HL-60 (cell line): ENCODE measurements at regions not wholly inside any gene's neighbourhood (a gene's known extent, or its start where the extent isn't known, plus 50 kb on each side); places are given as distances from the start of the nearest gene placed in this dataset.
A peak's percentile ranks its signal among the peaks of the same experiment; 100 is the strongest.
"Not testable (repeated sequence)": the region's sequence is repeated elsewhere in the genome, so short reads cannot be mapped to it uniquely, and the experiment has no call there.

Experiments
- DNase-seq, 2 experiments: peaks; one replicate each; pipeline ENCODE4 v3.0.0-alpha.2; 2010 to 2020; ENCODE audit warnings: low read depth in 1 of 2, low spot score in 1 of 2
- H3K27ac ChIP-seq: fragments of 250-450 bp; sonication (Bioruptor Pico); replicated peaks from 2 replicates; pipeline ENCODE4 v1.5.1; 2020; ENCODE audit warnings: mild to moderate bottlenecking, moderate library complexity
- H3K27me3 ChIP-seq: fragments of 250-450 bp; sonication (Bioruptor Pico); 2 replicates; pipeline ENCODE4 v1.5.1; 2021; ENCODE audit warnings: mild to moderate bottlenecking, moderate library complexity; ENCODE audit not compliant: insufficient read depth, poor library complexity, severe bottlenecking
- H3K4me3 ChIP-seq: replicated peaks from 2 replicates; pipeline ENCODE4 v1.5.1; 2011; ENCODE audit warnings: mild to moderate bottlenecking, control low read depth, low read length; ENCODE audit not compliant: insufficient read depth
- GABPA ChIP-seq: IDR thresholded peaks from 2 replicates; pipeline ENCODE4 v1.6.1; 2012; ENCODE audit warnings: low read depth
- POLR2AphosphoS5 ChIP-seq: IDR thresholded peaks from 2 replicates; pipeline ENCODE4 v1.6.1; 2012; ENCODE audit warnings: low read depth
- SPI1 ChIP-seq: IDR thresholded peaks from 2 replicates; pipeline ENCODE4 v1.6.1; 2012; ENCODE audit warnings: low read depth, mild to moderate bottlenecking, borderline replicate concordance
- TF ChIP-seq, protein P1 (sequence below): IDR thresholded peaks from 2 replicates; pipeline ENCODE4 v1.6.1; 2012; ENCODE audit warnings: low read depth; ENCODE audit not compliant: insufficient replicate concordance
- TF ChIP-seq, protein P2 (sequence below): IDR thresholded peaks from one replicate; pipeline ENCODE4 v1.5.1; 2011; ENCODE audit warnings: low read length, control low read depth, inconsistent platforms; ENCODE audit not compliant: insufficient read depth

DNA sequence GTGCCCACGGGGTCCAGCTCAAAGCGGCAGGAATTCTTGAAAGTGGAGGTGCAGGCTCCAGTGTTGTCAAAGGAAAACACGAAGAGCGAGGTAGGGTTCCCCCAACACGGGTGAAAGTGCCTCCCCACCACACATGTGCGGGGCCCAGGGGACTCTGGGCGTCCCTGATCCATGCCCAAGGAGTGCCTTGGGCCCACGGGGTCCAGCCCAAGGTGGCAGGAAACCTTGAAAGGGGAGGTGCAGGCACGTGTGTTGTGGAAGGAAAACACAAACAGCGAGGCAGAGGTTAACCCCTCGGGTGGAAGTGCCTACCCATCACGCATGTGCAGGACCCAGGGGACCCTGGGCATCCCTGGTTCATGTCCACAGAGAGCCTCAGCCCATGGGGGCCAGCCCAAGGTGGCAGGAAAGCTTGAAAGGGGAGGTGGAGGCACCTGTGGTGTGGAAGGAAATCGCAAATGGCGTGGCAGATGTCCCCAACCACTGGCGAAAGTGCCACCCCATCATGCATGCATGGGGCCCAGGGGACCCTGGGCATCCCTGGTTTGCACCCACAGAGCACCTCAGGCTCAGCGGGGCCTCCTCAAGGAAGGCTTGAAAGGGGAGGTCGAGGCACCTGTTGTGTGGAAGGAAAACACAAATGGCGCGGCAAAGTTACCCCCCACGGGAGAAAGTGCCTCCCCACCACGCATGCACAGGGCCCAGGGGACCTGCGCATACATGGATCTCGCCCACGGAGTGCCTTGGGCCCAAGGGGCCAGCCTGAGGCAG lies 584.6 kb downstream of the ALG10 start:
- no peaks in the 10 kb centered on the region for H3K27me3 ChIP-seq
- DNase-seq, result no peak
- no peak overlapping the region for H3K4me3 ChIP-seq
- H3K27ac ChIP-seq, result no peak overlapping the region
- TF ChIP-seq GABPA, result no peak

DNA sequence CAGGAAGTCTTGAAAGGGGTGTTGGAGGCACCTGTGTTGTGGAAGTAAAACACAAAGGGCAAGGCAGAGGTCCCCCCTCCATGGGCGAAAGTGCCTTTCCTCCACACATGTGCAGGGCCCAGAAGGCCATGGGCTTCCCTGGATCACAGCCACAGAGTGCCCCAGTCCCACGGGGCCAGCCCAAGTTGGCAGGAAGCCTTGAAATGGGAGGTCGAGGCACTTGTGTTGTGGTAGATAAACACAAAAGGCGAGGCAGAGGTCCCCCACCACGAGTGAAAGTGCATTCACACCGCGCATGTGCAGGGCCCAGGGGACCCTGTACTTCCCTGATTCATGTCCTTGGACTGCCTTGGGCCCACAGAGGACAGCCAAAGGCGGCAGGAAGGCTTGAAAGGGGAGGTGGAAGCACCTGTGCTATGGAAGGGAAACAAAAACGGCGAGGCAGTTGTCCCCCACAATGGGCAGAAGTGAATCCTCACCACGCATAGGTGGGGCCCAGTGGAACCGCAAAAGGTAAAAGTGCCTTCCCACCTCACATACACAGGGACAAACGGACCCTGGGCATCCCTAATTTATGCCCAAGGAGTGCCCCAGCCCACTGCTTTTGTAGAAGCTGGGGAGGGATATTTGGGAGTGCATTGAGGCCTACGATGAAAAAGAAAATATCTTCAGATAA lies 585.4 kb downstream of the ALG10 start:
- TF ChIP-seq, protein P1, sequence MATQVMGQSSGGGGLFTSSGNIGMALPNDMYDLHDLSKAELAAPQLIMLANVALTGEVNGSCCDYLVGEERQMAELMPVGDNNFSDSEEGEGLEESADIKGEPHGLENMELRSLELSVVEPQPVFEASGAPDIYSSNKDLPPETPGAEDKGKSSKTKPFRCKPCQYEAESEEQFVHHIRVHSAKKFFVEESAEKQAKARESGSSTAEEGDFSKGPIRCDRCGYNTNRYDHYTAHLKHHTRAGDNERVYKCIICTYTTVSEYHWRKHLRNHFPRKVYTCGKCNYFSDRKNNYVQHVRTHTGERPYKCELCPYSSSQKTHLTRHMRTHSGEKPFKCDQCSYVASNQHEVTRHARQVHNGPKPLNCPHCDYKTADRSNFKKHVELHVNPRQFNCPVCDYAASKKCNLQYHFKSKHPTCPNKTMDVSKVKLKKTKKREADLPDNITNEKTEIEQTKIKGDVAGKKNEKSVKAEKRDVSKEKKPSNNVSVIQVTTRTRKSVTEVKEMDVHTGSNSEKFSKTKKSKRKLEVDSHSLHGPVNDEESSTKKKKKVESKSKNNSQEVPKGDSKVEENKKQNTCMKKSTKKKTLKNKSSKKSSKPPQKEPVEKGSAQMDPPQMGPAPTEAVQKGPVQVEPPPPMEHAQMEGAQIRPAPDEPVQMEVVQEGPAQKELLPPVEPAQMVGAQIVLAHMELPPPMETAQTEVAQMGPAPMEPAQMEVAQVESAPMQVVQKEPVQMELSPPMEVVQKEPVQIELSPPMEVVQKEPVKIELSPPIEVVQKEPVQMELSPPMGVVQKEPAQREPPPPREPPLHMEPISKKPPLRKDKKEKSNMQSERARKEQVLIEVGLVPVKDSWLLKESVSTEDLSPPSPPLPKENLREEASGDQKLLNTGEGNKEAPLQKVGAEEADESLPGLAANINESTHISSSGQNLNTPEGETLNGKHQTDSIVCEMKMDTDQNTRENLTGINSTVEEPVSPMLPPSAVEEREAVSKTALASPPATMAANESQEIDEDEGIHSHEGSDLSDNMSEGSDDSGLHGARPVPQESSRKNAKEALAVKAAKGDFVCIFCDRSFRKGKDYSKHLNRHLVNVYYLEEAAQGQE, result no peak
- no peak for TF ChIP-seq SPI1
- no peak for TF ChIP-seq POLR2AphosphoS5
- TF ChIP-seq GABPA, result no peak
- TF ChIP-seq, protein P2, sequence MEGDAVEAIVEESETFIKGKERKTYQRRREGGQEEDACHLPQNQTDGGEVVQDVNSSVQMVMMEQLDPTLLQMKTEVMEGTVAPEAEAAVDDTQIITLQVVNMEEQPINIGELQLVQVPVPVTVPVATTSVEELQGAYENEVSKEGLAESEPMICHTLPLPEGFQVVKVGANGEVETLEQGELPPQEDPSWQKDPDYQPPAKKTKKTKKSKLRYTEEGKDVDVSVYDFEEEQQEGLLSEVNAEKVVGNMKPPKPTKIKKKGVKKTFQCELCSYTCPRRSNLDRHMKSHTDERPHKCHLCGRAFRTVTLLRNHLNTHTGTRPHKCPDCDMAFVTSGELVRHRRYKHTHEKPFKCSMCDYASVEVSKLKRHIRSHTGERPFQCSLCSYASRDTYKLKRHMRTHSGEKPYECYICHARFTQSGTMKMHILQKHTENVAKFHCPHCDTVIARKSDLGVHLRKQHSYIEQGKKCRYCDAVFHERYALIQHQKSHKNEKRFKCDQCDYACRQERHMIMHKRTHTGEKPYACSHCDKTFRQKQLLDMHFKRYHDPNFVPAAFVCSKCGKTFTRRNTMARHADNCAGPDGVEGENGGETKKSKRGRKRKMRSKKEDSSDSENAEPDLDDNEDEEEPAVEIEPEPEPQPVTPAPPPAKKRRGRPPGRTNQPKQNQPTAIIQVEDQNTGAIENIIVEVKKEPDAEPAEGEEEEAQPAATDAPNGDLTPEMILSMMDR, result no peak
- H3K27me3 ChIP-seq, result no peaks in the 10 kb centered on the region
- no peak for DNase-seq

DNA sequence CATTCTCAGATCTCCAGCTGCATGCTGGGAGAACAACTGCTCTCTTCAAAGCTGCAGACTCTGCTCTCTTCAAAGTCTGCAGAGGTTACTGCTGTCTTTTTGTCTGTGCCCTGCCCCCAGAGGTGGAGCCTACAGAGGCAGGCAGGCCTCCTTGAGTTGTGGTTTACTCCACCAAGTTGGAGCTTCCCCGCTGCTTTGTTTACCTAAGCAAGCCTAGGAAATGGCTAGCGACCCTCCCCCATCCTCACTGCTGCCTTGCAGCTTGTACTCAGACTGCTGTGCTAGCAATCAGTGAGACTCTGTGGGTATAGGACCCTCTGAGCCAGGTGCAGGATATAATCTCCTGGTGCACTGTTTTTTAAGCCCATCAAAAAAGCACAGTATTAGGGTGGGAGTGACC lies 591.7 kb downstream of the ALG10 start:
- H3K4me3 ChIP-seq, DNase-seq, H3K27me3 ChIP-seq, H3K27ac ChIP-seq: not testable (repeated sequence)

More for the DNA sequence above, 585.4 kb downstream of the ALG10 start:
- Histone ChIP-seq H3K27ac (no peak overlapping the region), H3K4me3 (no peak overlapping the region)

DNA sequence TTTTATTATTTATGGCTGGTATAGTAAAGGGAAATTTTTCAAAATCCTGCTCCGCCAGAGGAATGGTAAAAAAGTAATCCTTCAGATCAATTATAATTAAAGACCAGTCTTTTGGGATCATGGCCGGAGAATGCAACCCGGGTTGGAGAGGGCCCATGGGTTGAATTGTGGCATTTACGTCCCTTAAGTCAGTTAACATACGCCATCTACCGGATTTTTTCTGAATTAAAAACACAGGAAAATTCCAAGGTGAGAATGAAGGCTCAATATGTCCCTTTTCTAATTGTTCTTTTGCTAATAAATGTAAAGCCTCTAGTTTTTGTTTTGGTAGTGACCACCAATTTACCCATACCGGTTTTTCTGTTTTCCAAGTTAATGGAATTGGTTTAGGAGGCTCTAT lies 602.8 kb downstream of the ALG10 start:
- TF ChIP-seq GABPA (no peak), SPI1 (no peak), POLR2AphosphoS5 (no peak)
- TF ChIP-seq, protein P2, result no peak
- TF ChIP-seq, protein P1, result no peak
- DNase-seq, result peak in 1 of 2 experiments; percentile 4

More for the DNA sequence above, 602.8 kb downstream of the ALG10 start:
- Histone ChIP-seq H3K4me3 (no peak overlapping the region), H3K27ac (no peak overlapping the region), H3K27me3 (no peaks in the 10 kb centered on the region)
